Ishikawa (cell line): ENCODE measurements at regions not wholly inside any gene's neighbourhood (a gene's known extent, or its start where the extent isn't known, plus 50 kb on each side); places are given as distances from the start of the nearest gene placed in this dataset.
A peak's percentile ranks its signal among the peaks of the same experiment; 100 is the strongest.

ENCODE experiments used
- CEBPB ChIP-seq: IDR thresholded peaks from 2 replicates; pipeline ENCODE4 v1.6.1; 2012
- CREB1 ChIP-seq: IDR thresholded peaks from 2 replicates; pipeline ENCODE4 v1.6.1; 2012; ENCODE audit warnings: low read depth
- EGR1 ChIP-seq: IDR thresholded peaks from 2 replicates; pipeline ENCODE4 v1.6.1; 2012
- EP300 ChIP-seq: IDR thresholded peaks from 2 replicates; pipeline ENCODE4 v1.6.1; 2012; ENCODE audit warnings: borderline replicate concordance
- FOXM1 ChIP-seq: IDR thresholded peaks from 2 replicates; pipeline ENCODE4 v1.6.1; 2012; ENCODE audit warnings: low read depth, borderline replicate concordance
- MAX ChIP-seq: IDR thresholded peaks from 2 replicates; pipeline ENCODE4 v1.6.1; 2012
- NFIC ChIP-seq: IDR thresholded peaks from 2 replicates; pipeline ENCODE4 v1.6.1; 2012
- RAD21 ChIP-seq: IDR thresholded peaks from 2 replicates; pipeline ENCODE4 v1.6.1; 2012; ENCODE audit warnings: low read depth
- REST ChIP-seq: IDR thresholded peaks from 2 replicates; pipeline ENCODE4 v1.6.1; 2012; ENCODE audit warnings: low read depth, mild to moderate bottlenecking
- TAF1 ChIP-seq: IDR thresholded peaks from 2 replicates; pipeline ENCODE4 v1.6.1; 2012; ENCODE audit warnings: low read depth, mild to moderate bottlenecking
- TCF12 ChIP-seq: IDR thresholded peaks from 2 replicates; pipeline ENCODE4 v1.6.1; 2012; ENCODE audit warnings: low read depth
- TEAD4 ChIP-seq: IDR thresholded peaks from 2 replicates; pipeline ENCODE4 v1.6.1; 2012
- USF1 ChIP-seq: IDR thresholded peaks from 2 replicates; pipeline ENCODE4 v1.6.1; 2012
- YY1 ChIP-seq: IDR thresholded peaks from 2 replicates; pipeline ENCODE4 v1.6.1; 2012; ENCODE audit warnings: low read depth
- ZBTB7A ChIP-seq: IDR thresholded peaks from 2 replicates; pipeline ENCODE4 v1.6.1; 2012; ENCODE audit warnings: low read depth

DNA sequence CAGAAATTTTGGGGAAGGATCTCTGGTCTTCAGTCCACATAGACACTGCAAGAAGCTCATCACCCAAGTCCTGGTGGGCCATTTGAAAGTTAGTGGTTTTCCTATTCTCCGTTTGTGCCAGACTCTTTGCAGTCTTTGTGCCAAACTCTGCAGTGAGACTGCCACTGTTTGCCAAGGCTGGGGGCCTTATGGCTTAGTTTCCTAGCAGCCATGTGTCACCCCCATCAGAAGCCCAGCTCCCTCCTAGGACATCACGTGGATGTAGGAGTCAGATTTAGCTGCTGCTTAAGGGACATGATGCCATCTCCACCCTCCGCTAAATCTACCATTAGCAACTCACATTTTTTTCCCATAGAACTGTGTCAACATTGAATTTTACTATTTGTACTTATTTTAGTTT lies 220.0 kb downstream of the C11orf91 start:
- TF ChIP-seq YY1 (no peak), NFIC (no peak), TAF1 (no peak), USF1 (no peak)

DNA sequence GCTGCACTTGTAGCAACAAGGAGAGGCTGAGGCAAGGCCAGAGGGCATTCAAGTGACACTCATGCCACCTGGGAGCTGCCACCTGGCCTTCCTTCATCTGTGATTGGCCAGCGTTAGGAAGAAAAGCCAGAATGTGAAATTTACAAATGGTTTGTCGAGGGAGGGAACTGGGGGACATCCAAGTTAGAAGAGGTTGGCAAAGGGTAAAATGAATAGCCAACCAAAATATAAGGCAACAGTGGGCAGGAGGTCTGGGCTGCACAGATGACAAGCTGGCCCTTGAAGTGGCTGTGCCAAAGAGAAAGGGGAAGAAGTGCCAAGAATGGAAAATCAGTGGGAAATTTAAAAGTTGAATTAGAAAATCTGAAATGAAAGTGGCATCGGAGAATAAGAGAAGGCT lies 221.4 kb downstream of the C11orf91 start:
- TF ChIP-seq RAD21 (no peak), TCF12 (no peak), MAX (no peak), USF1 (no peak), REST (no peak), TAF1 (no peak), EGR1 (no peak), CEBPB (no peak), YY1 (no peak), TEAD4 (no peak), ZBTB7A (no peak), NFIC (no peak), FOXM1 (no peak), EP300 (no peak), CREB1 (no peak)

- no peak for TF ChIP-seq TEAD4
Measured at GRCh38 chr11:33478111-33478573, 221.0 kb downstream of the HIPK3 start.

GRCh38 chr11:33476945-33477606 lies 219.9 kb downstream of the HIPK3 start:
- no peak for TF ChIP-seq YY1
- TF ChIP-seq TCF12, result no peak
- no peak for TF ChIP-seq CEBPB
- TF ChIP-seq CREB1, result no peak
- TF ChIP-seq TAF1, result no peak
- TF ChIP-seq FOXM1, result no peak
- no peak for TF ChIP-seq ZBTB7A
- TF ChIP-seq EGR1, result no peak
- no peak for TF ChIP-seq USF1
- no peak for TF ChIP-seq NFIC
- TF ChIP-seq MAX, result no peak
- TF ChIP-seq EP300, result no peak
- TF ChIP-seq TEAD4, result no peak
- TF ChIP-seq REST, result no peak
- no peak for TF ChIP-seq RAD21

- TF ChIP-seq ZBTB7A (no peak), NFIC (peak; percentile 53; the same call in 1 of the 2 replicates)
Measured at GRCh38 chr11:33475993-33476392, 218.8 kb downstream of the HIPK3 start.

DNA sequence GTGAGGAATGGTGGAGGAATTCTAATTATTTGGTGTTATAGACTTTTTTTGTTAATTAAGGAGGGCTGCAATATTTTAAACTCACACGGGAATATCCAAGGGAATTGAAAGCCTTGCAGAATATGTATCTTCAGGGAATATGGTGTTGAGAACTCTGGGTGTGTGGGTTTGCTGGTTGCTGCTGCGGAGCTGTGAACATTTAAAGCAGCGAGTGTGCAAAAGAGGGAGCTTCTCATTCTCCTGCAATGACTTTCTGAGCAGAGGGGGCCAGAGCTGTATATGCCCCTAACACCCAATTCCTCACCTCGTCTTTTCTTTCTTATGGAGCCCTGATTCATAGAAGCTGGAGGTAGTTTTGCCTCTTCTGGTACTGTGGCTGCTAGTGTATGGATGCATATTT lies 217.7 kb downstream of the HIPK3 start:
- no peak for TF ChIP-seq TAF1
- TF ChIP-seq FOXM1, result no peak
- no peak for TF ChIP-seq TCF12
- TF ChIP-seq TEAD4, result no peak
- TF ChIP-seq CREB1, result no peak
- no peak for TF ChIP-seq YY1
- TF ChIP-seq EP300, result no peak
- TF ChIP-seq REST, result no peak
- TF ChIP-seq MAX, result no peak
- no peak for TF ChIP-seq ZBTB7A
- no peak for TF ChIP-seq NFIC
- no peak for TF ChIP-seq USF1
- TF ChIP-seq RAD21, result no peak
- TF ChIP-seq EGR1, result no peak
- TF ChIP-seq CEBPB, result no peak
